Thyroid gland (tissue), 4 donors: ENCODE measurements at regions not wholly inside any gene's neighbourhood (a gene's known extent, or its start where the extent isn't known, plus 50 kb on each side); places are given as distances from the start of the nearest gene placed in this dataset.

Experiments used
- POLR2A ChIP-seq, 2 donors: fragments of 450-650 bp; IDR thresholded peaks; one replicate each; pipeline ENCODE4 v1.6.1; 2017; ENCODE audit warnings: antibody characterized with exemption in 2 of 2, mild to moderate bottlenecking in 2 of 2, moderate library complexity in 1 of 2
- TF ChIP-seq, protein P1 (sequence below), 6 experiments: fragments of 200-600 bp in 3 of 6; fragments of 450-650 bp in 3 of 6; sonication (generic) in 3 of 6; IDR thresholded peaks; one replicate each; pipeline ENCODE4 v1.5.1; 2016 to 2019; ENCODE audit warnings: antibody characterized with exemption in 6 of 6, mild to moderate bottlenecking in 2 of 6, inconsistent platforms in 1 of 6, moderate library complexity in 1 of 6

- TF ChIP-seq POLR2A (IDR thresholded peaks at IDR 0.05): no peak
- TF ChIP-seq, protein P1, sequence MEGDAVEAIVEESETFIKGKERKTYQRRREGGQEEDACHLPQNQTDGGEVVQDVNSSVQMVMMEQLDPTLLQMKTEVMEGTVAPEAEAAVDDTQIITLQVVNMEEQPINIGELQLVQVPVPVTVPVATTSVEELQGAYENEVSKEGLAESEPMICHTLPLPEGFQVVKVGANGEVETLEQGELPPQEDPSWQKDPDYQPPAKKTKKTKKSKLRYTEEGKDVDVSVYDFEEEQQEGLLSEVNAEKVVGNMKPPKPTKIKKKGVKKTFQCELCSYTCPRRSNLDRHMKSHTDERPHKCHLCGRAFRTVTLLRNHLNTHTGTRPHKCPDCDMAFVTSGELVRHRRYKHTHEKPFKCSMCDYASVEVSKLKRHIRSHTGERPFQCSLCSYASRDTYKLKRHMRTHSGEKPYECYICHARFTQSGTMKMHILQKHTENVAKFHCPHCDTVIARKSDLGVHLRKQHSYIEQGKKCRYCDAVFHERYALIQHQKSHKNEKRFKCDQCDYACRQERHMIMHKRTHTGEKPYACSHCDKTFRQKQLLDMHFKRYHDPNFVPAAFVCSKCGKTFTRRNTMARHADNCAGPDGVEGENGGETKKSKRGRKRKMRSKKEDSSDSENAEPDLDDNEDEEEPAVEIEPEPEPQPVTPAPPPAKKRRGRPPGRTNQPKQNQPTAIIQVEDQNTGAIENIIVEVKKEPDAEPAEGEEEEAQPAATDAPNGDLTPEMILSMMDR (IDR thresholded peaks at IDR 0.05): no peak
Measured at GRCh38 chr21:27224169-27224568, 257.3 kb upstream of the ADAMTS5 start.
